Common myeloid progenitor, CD34-positive (primary cell): ENCODE measurements at regions not wholly inside any gene's neighbourhood (a gene's known extent, or its start where the extent isn't known, plus 50 kb on each side); places are given as distances from the start of the nearest gene placed in this dataset.
A peak's percentile ranks its signal among the peaks of the same experiment; 100 is the strongest.

Source experiments
- CTCF ChIA-PET: fragments of 350-600 bp; sonication (Branson Sonifier 250); formaldehyde crosslinking; loops from one replicate; lab custom pipeline; 2021; ENCODE audit warnings: antibody characterized with exemption; lab: Charles Lee
- POLR2A ChIA-PET: fragments of 350-600 bp; sonication (Branson Sonifier 250); formaldehyde crosslinking; loops from one replicate; lab custom pipeline; 2021; ENCODE audit warnings: antibody characterized with exemption; lab: Charles Lee
- DNase-seq, 3 donors: peaks; one replicate each; pipeline versions ENCODE4 v3.0.0 to v3.0.0-alpha.2; 2013
- H3K27ac ChIP-seq, 2 experiments: 1 replicate in 1 of 2; 2 replicates in 1 of 2; pipeline ENCODE4 v1.7.0; 2013; ENCODE audit warnings: inconsistent platforms in 2 of 2, low read length in 2 of 2, mild to moderate bottlenecking in 2 of 2, low read depth in 1 of 2, moderate library complexity in 1 of 2; ENCODE audit not compliant: severe bottlenecking in 2 of 2, insufficient read depth in 1 of 2, poor library complexity in 1 of 2
- H3K27me3 ChIP-seq, 5 experiments: replicated peaks in 2 of 5; 1 replicate in 3 of 5; 2 replicates in 2 of 5; pipeline versions ENCODE4 v1.6.1 to v1.7.0; 2013; ENCODE audit warnings: low read length in 4 of 5, mild to moderate bottlenecking in 2 of 5, moderate library complexity in 2 of 5, inconsistent platforms in 1 of 5; ENCODE audit not compliant: insufficient read depth in 5 of 5, control insufficient read depth in 4 of 5
- H3K36me3 ChIP-seq, 4 experiments: 1 replicate in 2 of 4; 2 replicates in 2 of 4; pipeline versions ENCODE4 v1.6.1 to v1.7.0; 2013; ENCODE audit warnings: low read length in 3 of 4, control low read depth in 1 of 4, mild to moderate bottlenecking in 1 of 4; ENCODE audit not compliant: control insufficient read depth in 4 of 4, insufficient read depth in 4 of 4
- H3K4me1 ChIP-seq, 4 experiments: 1 replicate in 3 of 4; 2 replicates in 1 of 4; pipeline versions ENCODE4 v1.6.1 to v1.7.1; 2013; ENCODE audit warnings: low read length in 3 of 4, mild to moderate bottlenecking in 3 of 4, control low read depth in 1 of 4, inconsistent platforms in 1 of 4, moderate library complexity in 1 of 4; ENCODE audit not compliant: control insufficient read depth in 4 of 4, insufficient read depth in 4 of 4; ENCODE audit errors: control extremely low read depth in 1 of 4
- H3K4me3 ChIP-seq, 7 experiments: 1 replicate in 4 of 7; 2 replicates in 3 of 7; pipeline versions ENCODE4 v1.5.1 to v1.7.0; 2013; ENCODE audit warnings: mild to moderate bottlenecking in 7 of 7, low read length in 6 of 7, moderate library complexity in 6 of 7, inconsistent platforms in 2 of 7, low read depth in 2 of 7, control low read depth in 1 of 7; ENCODE audit not compliant: insufficient read depth in 4 of 7, control insufficient read depth in 1 of 7; ENCODE audit errors: extremely low read depth in 1 of 7
- H3K9me3 ChIP-seq, 5 experiments: 1 replicate in 4 of 5; 2 replicates in 1 of 5; pipeline versions ENCODE4 v1.6.1 to v1.7.1; 2013; ENCODE audit warnings: low read length in 4 of 5, mild to moderate bottlenecking in 2 of 5, inconsistent platforms in 1 of 5, low read depth in 1 of 5, moderate library complexity in 1 of 5; ENCODE audit not compliant: control insufficient read depth in 4 of 5, insufficient read depth in 2 of 5; ENCODE audit errors: control extremely low read depth in 1 of 5
- WGBS: methylation state at CpG from one replicate; pipeline ENCODE4 v1.1.5; 2013; ENCODE audit not compliant: insufficient coverage; 5-methylcytosine and 5-hydroxymethylcytosine counted together

DNA sequence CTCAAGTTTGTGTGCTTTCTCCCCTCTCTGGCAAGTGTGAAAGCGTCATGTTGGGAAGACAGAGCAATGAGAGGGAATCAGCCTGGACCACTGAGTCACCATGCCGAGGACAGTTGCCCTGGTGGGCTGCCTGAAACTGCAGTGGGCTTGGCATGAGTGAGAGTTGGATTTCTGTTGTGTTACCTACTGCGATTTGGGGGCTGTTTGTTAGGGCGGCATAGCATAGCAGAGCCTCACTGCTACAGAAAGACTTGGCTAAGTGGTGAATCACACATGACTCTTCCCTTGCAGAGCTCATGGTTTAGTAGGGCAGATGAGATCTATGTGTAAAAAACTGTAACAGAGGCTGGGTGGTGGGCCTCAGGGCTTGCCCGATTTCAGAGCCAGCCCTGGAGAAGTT is 324.6 kb downstream of the C16orf95 start:
- H3K27ac ChIP-seq, result no peak overlapping the region
- H3K4me3 ChIP-seq, result no peak overlapping the region
- H3K36me3 ChIP-seq, result no peaks in the 10 kb centered on the region
- DNase-seq, result no peak
- H3K9me3 ChIP-seq, result no peaks in the 10 kb centered on the region
- ChIA-PET POLR2A (no interaction called here), CTCF (no interaction called here)
- 96% methylated on average over 3 of the region's 5 CpGs for WGBS
- peaks cover 4 to 11% (median 8%) of the 10 kb centered on the region in 4 experiments for H3K4me1 ChIP-seq
- peaks cover 0 to 48% (median 7%) of the 10 kb centered on the region in 5 experiments for H3K27me3 ChIP-seq

DNA sequence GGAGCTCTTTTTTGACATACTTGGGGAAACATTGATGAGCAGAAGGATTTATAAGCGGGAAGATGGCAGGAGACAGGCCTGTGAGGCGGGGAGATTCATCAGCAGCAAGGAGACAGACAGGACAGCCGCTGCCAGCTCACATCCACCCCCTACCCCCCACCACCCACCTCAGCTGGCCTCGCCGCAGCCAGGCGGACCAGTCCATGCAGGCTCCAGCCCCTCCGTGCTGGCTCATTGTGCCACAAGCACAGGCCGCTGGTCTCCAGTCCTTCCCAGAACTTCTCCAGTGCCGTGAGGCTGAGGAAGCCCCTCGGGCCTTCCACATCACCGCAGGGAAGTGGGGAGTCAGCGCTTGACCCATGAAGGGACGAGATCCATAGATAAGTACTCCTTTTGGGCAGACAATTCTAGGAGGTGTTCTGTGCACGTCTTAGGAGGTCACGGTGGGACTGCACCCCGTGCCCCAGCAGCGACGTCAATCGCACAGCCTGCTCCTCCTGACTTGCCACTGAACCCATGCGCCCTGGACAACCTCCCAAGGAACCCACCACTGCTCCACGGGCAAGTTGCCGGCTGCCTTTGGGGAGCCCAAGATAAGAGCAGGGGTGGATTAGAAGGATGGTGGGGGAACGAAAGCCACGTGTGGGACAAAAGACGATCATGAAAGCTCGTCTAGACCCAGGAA is 323.6 kb downstream of the C16orf95 start:
- ChIA-PET POLR2A (no interaction called here), CTCF (no interaction called here)
- H3K9me3 ChIP-seq, result no peaks in the 10 kb centered on the region
- peaks cover 0 to 48% (median 7%) of the 10 kb centered on the region in 5 experiments for H3K27me3 ChIP-seq
- H3K27ac ChIP-seq, result no peak overlapping the region
- DNase-seq, result no peak
- H3K4me3 ChIP-seq, result no peak overlapping the region
- no peaks in the 10 kb centered on the region for H3K36me3 ChIP-seq
- 87% methylated on average over 21 of the region's 26 CpGs for WGBS
- peaks cover 4 to 11% (median 8%) of the 10 kb centered on the region in 4 experiments for H3K4me1 ChIP-seq

DNA sequence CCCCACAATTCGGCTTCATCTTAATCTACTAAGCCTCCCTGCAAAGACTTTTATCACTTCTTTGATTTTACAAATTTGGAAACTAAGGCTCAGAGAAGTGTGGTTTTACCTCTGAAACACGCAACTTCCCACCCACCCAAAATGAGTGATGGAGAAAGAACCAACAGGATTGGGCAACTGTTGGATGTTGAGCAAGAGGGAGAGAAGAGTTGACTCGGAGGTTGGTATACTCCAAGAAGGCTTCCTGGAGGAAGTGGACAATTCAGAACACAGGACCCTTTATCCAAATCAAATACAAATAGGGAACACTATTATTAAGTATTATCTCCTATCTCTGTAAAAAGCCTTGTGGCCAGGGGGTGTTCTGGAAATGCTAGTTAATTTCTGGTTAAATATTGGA is 323.0 kb downstream of the C16orf95 start:
- peaks cover 4 to 11% (median 8%) of the 10 kb centered on the region in 4 experiments for H3K4me1 ChIP-seq
- no peak overlapping the region for H3K4me3 ChIP-seq
- DNase-seq, result no peak
- no peaks in the 10 kb centered on the region for H3K9me3 ChIP-seq
- H3K36me3 ChIP-seq, result no peaks in the 10 kb centered on the region
- POLR2A ChIA-PET, result no interaction called here
- peaks cover 0 to 48% (median 7%) of the 10 kb centered on the region in 5 experiments for H3K27me3 ChIP-seq
- CTCF ChIA-PET, result no interaction called here
- 0% methylated on average over 1 of the region's 3 CpGs for WGBS
- no peak overlapping the region for H3K27ac ChIP-seq

DNA sequence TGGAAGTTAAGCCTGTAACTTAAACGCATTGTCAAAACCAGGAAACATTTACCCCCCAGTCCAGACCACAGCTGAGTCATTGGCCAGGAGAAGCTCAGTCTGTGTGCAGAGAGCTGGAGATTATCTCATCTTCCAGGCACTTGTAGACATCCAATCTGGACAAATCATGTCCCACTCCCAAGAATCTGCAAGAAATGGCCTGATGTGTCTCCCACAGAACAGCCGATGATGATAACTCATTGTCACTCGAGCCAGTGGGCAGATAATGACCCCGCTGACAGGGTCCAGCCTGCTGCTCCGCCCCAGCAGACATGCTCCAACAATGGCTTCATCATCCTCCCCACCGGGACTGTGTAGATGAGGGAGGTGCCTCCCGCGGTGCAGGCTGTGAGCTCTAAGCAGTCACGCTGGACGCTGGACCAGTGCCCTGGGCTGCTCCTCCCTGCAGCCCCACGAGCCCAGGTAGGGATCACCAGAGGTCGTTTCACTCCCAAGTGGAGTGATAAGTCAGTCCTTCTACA is 322.5 kb downstream of the C16orf95 start:
- Histone ChIP-seq H3K27me3 (peaks cover 0 to 48% (median 7%) of the 10 kb centered on the region in 5 experiments), H3K27ac (no peak overlapping the region), H3K4me3 (no peak overlapping the region), H3K9me3 (no peaks in the 10 kb centered on the region), H3K4me1 (peaks cover 4 to 11% (median 8%) of the 10 kb centered on the region in 4 experiments), H3K36me3 (no peaks in the 10 kb centered on the region)
- CTCF ChIA-PET, result no interaction called here
- WGBS, result 6% methylated on average over 8 of the region's 12 CpGs
- POLR2A ChIA-PET, result no interaction called here
- DNase-seq, result peak; percentile 38 to 71 (median 50)

DNA sequence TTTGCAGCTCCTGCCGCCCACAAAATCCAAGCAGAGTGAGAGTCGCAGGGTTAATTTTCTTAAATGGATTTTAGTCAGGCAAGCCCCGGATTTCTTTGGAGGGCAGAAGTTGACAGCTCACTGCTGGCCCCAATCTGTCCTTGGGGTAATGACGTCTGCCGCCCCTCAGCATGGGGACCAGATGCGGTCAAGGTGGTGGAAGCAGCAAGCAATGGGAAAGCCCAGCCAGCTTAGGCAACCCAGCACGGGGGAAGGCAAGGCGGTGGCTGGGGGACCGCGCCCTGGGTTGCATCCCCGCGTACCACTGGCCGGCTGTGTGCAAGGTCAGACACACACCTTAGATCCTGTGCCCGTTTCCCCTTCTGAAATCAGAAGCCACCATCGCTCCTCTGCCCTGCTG is 321.7 kb downstream of the C16orf95 start:
- ChIA-PET POLR2A (no interaction called here), CTCF (no interaction called here)
- H3K4me3 ChIP-seq, result no peak overlapping the region
- no peak for DNase-seq
- WGBS, result 82% methylated on average over 14 of the region's 15 CpGs
- peaks cover 0 to 54% (median 7%) of the 10 kb centered on the region in 5 experiments for H3K27me3 ChIP-seq
- peaks cover 4 to 10% (median 7%) of the 10 kb centered on the region in 4 experiments for H3K4me1 ChIP-seq
- no peaks in the 10 kb centered on the region for H3K36me3 ChIP-seq
- no peaks in the 10 kb centered on the region for H3K9me3 ChIP-seq
- no peak overlapping the region for H3K27ac ChIP-seq

DNA sequence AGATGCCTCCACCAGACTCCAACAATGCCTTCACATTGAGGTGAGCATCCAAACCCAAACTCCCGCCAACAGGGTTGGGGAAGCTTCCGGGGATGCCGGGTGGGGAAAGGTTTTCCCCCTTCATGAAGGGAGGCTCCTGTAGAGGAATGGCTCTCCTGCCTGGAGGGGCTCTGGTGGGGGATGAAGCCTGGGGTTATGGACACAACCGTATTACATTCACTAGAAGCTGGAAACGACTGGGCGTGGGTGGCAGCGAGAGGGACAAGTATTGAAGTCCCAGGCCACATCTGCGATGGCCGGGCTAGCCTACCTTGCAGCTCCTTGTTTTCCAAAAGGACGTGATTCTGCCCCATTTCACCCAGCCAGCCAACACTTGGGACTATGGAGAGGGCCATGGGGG is 321.1 kb downstream of the C16orf95 start:
- ChIA-PET CTCF (no interaction called here), POLR2A (no interaction called here)
- no peak for DNase-seq
- 100% methylated on average over 5 of the region's 10 CpGs for WGBS
- H3K4me1 ChIP-seq, result peaks cover 4 to 10% (median 6%) of the 10 kb centered on the region in 4 experiments
- H3K27ac ChIP-seq, result no peak overlapping the region
- H3K36me3 ChIP-seq, result no peaks in the 10 kb centered on the region
- H3K9me3 ChIP-seq, result no peaks in the 10 kb centered on the region
- H3K4me3 ChIP-seq, result no peak overlapping the region
- H3K27me3 ChIP-seq, result peaks cover 0 to 54% (median 7%) of the 10 kb centered on the region in 5 experiments

DNA sequence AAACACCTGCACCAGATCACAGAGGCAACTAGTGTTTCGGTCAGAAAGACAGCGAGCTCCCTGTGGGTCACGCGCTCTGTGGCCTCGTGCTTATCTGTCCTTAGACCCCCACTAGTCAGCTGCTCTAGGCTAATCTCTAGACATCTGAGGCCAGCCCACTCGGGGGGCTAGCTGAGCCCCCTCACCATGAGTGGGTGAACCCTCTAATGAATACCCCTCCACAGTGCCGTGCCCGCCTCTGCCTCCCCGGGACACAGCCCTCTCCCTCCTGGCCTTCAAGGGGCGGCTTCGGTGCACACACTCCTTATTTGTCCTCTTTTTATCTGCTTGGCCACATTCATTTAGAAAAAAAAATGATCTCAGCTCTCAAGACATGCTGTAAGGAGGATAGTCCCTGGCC is 320.1 kb downstream of the C16orf95 start:
- H3K9me3 ChIP-seq, result no peaks in the 10 kb centered on the region
- no peak for DNase-seq
- H3K36me3 ChIP-seq, result no peaks in the 10 kb centered on the region
- no peak overlapping the region for H3K4me3 ChIP-seq
- no peak overlapping the region for H3K27ac ChIP-seq
- CTCF ChIA-PET, result no interaction called here
- 89% methylated on average over 4 of the region's 11 CpGs for WGBS
- peaks cover 4 to 10% (median 6%) of the 10 kb centered on the region in 4 experiments for H3K4me1 ChIP-seq
- POLR2A ChIA-PET, result no interaction called here
- peaks cover 0 to 54% (median 7%) of the 10 kb centered on the region in 5 experiments for H3K27me3 ChIP-seq
